TTC549 (cell line): ENCODE measurements at regions not wholly inside any gene's neighbourhood (a gene's known extent, or its start where the extent isn't known, plus 50 kb on each side); places are given as distances from the start of the nearest gene placed in this dataset.

Source experiments
- FAIRE-seq: peaks from 2 replicates; lab custom pipeline; 2012; peaks lifted over from hg19 to GRCh38; lab: Jason Lieb, UNC

- FAIRE-seq = no peak
These were observed 313.7 kb downstream of the CYP26B1 start for GRCh38 chr2:71833855-71834560.

- FAIRE-seq = no peak
These were observed 314.4 kb downstream of the CYP26B1 start for GRCh38 chr2:71833272-71833671.

- FAIRE-seq = no peak
These were observed 314.8 kb downstream of the CYP26B1 start for GRCh38 chr2:71832844-71833243.

- no peak for FAIRE-seq
These were observed 315.3 kb downstream of the CYP26B1 start for GRCh38 chr2:71832388-71832787.

- FAIRE-seq = no peak
These were observed 316.5 kb downstream of the CYP26B1 start for GRCh38 chr2:71831193-71831577.

GRCh38 chr2:71830497-71831192, 317.0 kb downstream of the CYP26B1 start:
- FAIRE-seq = no peak

GRCh38 chr2:71829008-71829407, 318.7 kb downstream of the CYP26B1 start:
- FAIRE-seq = no peak

GRCh38 chr2:71827973-71828372, 319.7 kb downstream of the CYP26B1 start:
- no peak for FAIRE-seq

GRCh38 chr2:71827524-71827901, 320.1 kb downstream of the CYP26B1 start:
- FAIRE-seq = no peak

- FAIRE-seq = no peak
These were observed 320.7 kb downstream of the CYP26B1 start for GRCh38 chr2:71826826-71827523.

- FAIRE-seq = no peak
These were observed 321.4 kb downstream of the CYP26B1 start for GRCh38 chr2:71826299-71826698.

GRCh38 chr2:71824436-71824835, 323.2 kb downstream of the CYP26B1 start:
- no peak for FAIRE-seq

GRCh38 chr2:71823526-71823925, 324.1 kb downstream of the CYP26B1 start:
- FAIRE-seq = no peak

GRCh38 chr2:71822463-71822862, 325.2 kb downstream of the CYP26B1 start:
- no peak for FAIRE-seq

GRCh38 chr2:71821856-71822255, 325.8 kb downstream of the CYP26B1 start:
- FAIRE-seq = no peak

- no peak for FAIRE-seq
These were observed 330.8 kb downstream of the CYP26B1 start for GRCh38 chr2:71816815-71817214.

GRCh38 chr2:71815701-71816474, 331.8 kb downstream of the CYP26B1 start:
- FAIRE-seq = no peak

GRCh38 chr2:71814885-71815284, 332.8 kb downstream of the CYP26B1 start:
- FAIRE-seq = no peak

- no peak for FAIRE-seq
These were observed 333.7 kb downstream of the CYP26B1 start for GRCh38 chr2:71813807-71814470.

GRCh38 chr2:71813315-71813714, 334.3 kb downstream of the CYP26B1 start:
- no peak for FAIRE-seq

- FAIRE-seq = no peak
These were observed 334.9 kb downstream of the CYP26B1 start for GRCh38 chr2:71812736-71813135.

GRCh38 chr2:71811726-71812125, 335.9 kb downstream of the CYP26B1 start:
- no peak for FAIRE-seq
